ENCODE measurements at regions not wholly inside any gene's neighbourhood (a gene's known extent, or its start where the extent isn't known, plus 50 kb on each side); places are given as distances from the start of the nearest gene placed in this dataset.
A peak's percentile ranks its signal among the peaks of the same experiment; 100 is the strongest.

GRCh38 chr16:66131895-66132294 lies 234.6 kb upstream of the CDH5 start:
- no peak for TF ChIP-seq CTCF (IDR thresholded peaks at IDR 0.05)
- no peaks in the 10 kb centered on the region for H3K27me3 Mint-ChIP-seq (ENCODE audit: low read depth)
- no peaks in the 10 kb centered on the region for H3K9me3 Mint-ChIP-seq (ENCODE audit: low read depth)
- no peak overlapping the region for H3K4me3 Mint-ChIP-seq (ENCODE audit: unreplicated experiment)
- H3K36me3 Mint-ChIP-seq (ENCODE audit: low read depth) = no peaks in the 10 kb centered on the region
- no peak for DNase-seq (ENCODE audit: low spot score)
- peak overlapping the region; percentile 88 for H3K27ac Mint-ChIP-seq (ENCODE audit: unreplicated experiment)
- peaks cover 77% of the 10 kb centered on the region for H3K4me1 Mint-ChIP-seq (ENCODE audit: low read depth)

GRCh38 chr16:66131156-66131807 lies 235.2 kb upstream of the CDH5 start:
- DNase-seq (ENCODE audit: low spot score) = no peak
- Mint-ChIP-seq H3K27me3 (ENCODE audit: low read depth) (no peaks in the 10 kb centered on the region), H3K9me3 (ENCODE audit: low read depth) (no peaks in the 10 kb centered on the region), H3K4me1 (ENCODE audit: low read depth) (peaks cover 71% of the 10 kb centered on the region), H3K27ac (ENCODE audit: unreplicated experiment) (peak overlapping the region; percentile 88), H3K4me3 (ENCODE audit: unreplicated experiment) (no peak overlapping the region), H3K36me3 (ENCODE audit: low read depth) (no peaks in the 10 kb centered on the region)
- TF ChIP-seq CTCF (IDR thresholded peaks at IDR 0.05) = no peak

- DNase-seq (ENCODE audit: low spot score) = no peak
- H3K36me3 Mint-ChIP-seq (ENCODE audit: low read depth) = no peaks in the 10 kb centered on the region
- H3K4me3 Mint-ChIP-seq (ENCODE audit: unreplicated experiment) = no peak overlapping the region
- peak overlapping the region; percentile 78 for H3K27ac Mint-ChIP-seq (ENCODE audit: unreplicated experiment)
- H3K4me1 Mint-ChIP-seq (ENCODE audit: low read depth) = peaks cover 63% of the 10 kb centered on the region
- no peaks in the 10 kb centered on the region for H3K9me3 Mint-ChIP-seq (ENCODE audit: low read depth)
- no peaks in the 10 kb centered on the region for H3K27me3 Mint-ChIP-seq (ENCODE audit: low read depth)
- TF ChIP-seq CTCF (IDR thresholded peaks at IDR 0.05) = no peak
Observed at GRCh38 chr16:66130296-66130905, 236.1 kb upstream of the CDH5 start.

GRCh38 chr16:66129196-66129595 lies 237.3 kb upstream of the CDH5 start:
- Mint-ChIP-seq H3K36me3 (ENCODE audit: low read depth) (no peaks in the 10 kb centered on the region), H3K4me3 (ENCODE audit: unreplicated experiment) (no peak overlapping the region), H3K27me3 (ENCODE audit: low read depth) (no peaks in the 10 kb centered on the region), H3K4me1 (ENCODE audit: low read depth) (peaks cover 53% of the 10 kb centered on the region), H3K27ac (ENCODE audit: unreplicated experiment) (peak overlapping the region; percentile 8), H3K9me3 (ENCODE audit: low read depth) (no peaks in the 10 kb centered on the region)
- no peak for DNase-seq (ENCODE audit: low spot score)
- no peak for TF ChIP-seq CTCF (IDR thresholded peaks at IDR 0.05)

GRCh38 chr16:66128371-66128770 lies 238.1 kb upstream of the CDH5 start:
- Mint-ChIP-seq H3K36me3 (ENCODE audit: low read depth) (no peaks in the 10 kb centered on the region), H3K4me1 (ENCODE audit: low read depth) (peaks cover 46% of the 10 kb centered on the region), H3K27me3 (ENCODE audit: low read depth) (no peaks in the 10 kb centered on the region), H3K4me3 (ENCODE audit: unreplicated experiment) (no peak overlapping the region), H3K27ac (ENCODE audit: unreplicated experiment) (no peak overlapping the region), H3K9me3 (ENCODE audit: low read depth) (no peaks in the 10 kb centered on the region)
- no peak for TF ChIP-seq CTCF (IDR thresholded peaks at IDR 0.05)
- DNase-seq (ENCODE audit: low spot score) = no peak
